ENCODE measurements at regions not wholly inside any gene's neighbourhood (a gene's known extent, or its start where the extent isn't known, plus 50 kb on each side); places are given as distances from the start of the nearest gene placed in this dataset.

GRCh38 chr15:79526376-79526775, 94.2 kb downstream of the MINAR1 start:
- Mint-ChIP-seq H3K4me1 (ENCODE audit: low read depth, unreplicated experiment) (peaks cover 10% of the 10 kb centered on the region), H3K27ac (ENCODE audit: unreplicated experiment) (no peak overlapping the region), H3K36me3 (ENCODE audit: low read depth, unreplicated experiment) (no peaks in the 10 kb centered on the region), H3K4me3 (ENCODE audit: unreplicated experiment) (no peak overlapping the region), H3K9me3 (ENCODE audit: unreplicated experiment) (peaks cover 3% of the 10 kb centered on the region), H3K27me3 (ENCODE audit: low read depth, unreplicated experiment) (no peaks in the 10 kb centered on the region)
- no peak overlapping the region for H3K4me3 ChIP-seq (ENCODE audit: insufficient read depth, low read depth, low read length)
- no peak overlapping the region for H3K9ac ChIP-seq (ENCODE audit: low read length)
- no peak overlapping the region for H3K4me2 ChIP-seq (ENCODE audit: low read length)
- H3K4me1 ChIP-seq (ENCODE audit: insufficient read depth, low read length): no peaks in the 10 kb centered on the region
- no peaks in the 10 kb centered on the region for H3K36me3 ChIP-seq (ENCODE audit: insufficient read depth, low read length)
- H3K27ac ChIP-seq (ENCODE audit: low read depth, low read length): no peak overlapping the region
- H3K27me3 ChIP-seq (ENCODE audit: insufficient read depth, low read length): no peaks in the 10 kb centered on the region
- H3K9me3 ChIP-seq (ENCODE audit: insufficient read depth, low read depth, low read length): no peaks in the 10 kb centered on the region
- TF ChIP-seq CTCF (IDR thresholded peaks at IDR 0.05; ENCODE audit: insufficient read depth, low read depth, low read length): no peak
- no peak for TF ChIP-seq EZH2 (IDR thresholded peaks at IDR 0.05; ENCODE audit: insufficient read depth, low read length)
- no peak overlapping the region for H2AFZ ChIP-seq (ENCODE audit: low read depth, low read length)
- H4K20me1 ChIP-seq (ENCODE audit: insufficient read depth, low read length): no peaks in the 10 kb centered on the region
- DNase-seq (ENCODE audit: low read depth) (no peak), FAIRE-seq (no peak)
- H3K79me2 ChIP-seq (ENCODE audit: insufficient read depth, low read length): no peaks in the 10 kb centered on the region

GRCh38 chr15:79527821-79528220, 95.7 kb downstream of the MINAR1 start:
- no peak overlapping the region for H3K27ac ChIP-seq (ENCODE audit: low read depth, low read length)
- no peak overlapping the region for H3K4me3 ChIP-seq (ENCODE audit: insufficient read depth, low read depth, low read length)
- H3K27me3 ChIP-seq (ENCODE audit: insufficient read depth, low read length): no peaks in the 10 kb centered on the region
- Mint-ChIP-seq H3K27me3 (ENCODE audit: low read depth, unreplicated experiment) (no peaks in the 10 kb centered on the region), H3K4me1 (ENCODE audit: low read depth, unreplicated experiment) (no peaks in the 10 kb centered on the region), H3K36me3 (ENCODE audit: low read depth, unreplicated experiment) (no peaks in the 10 kb centered on the region), H3K9me3 (ENCODE audit: unreplicated experiment) (peaks cover 3% of the 10 kb centered on the region), H3K4me3 (ENCODE audit: unreplicated experiment) (no peak overlapping the region), H3K27ac (ENCODE audit: unreplicated experiment) (no peak overlapping the region)
- H3K4me1 ChIP-seq (ENCODE audit: insufficient read depth, low read length): no peaks in the 10 kb centered on the region
- no peak overlapping the region for H3K4me2 ChIP-seq (ENCODE audit: low read length)
- H4K20me1 ChIP-seq (ENCODE audit: insufficient read depth, low read length): no peaks in the 10 kb centered on the region
- TF ChIP-seq CTCF (IDR thresholded peaks at IDR 0.05; ENCODE audit: insufficient read depth, low read depth, low read length) (no peak), EZH2 (IDR thresholded peaks at IDR 0.05; ENCODE audit: insufficient read depth, low read length) (no peak)
- H3K79me2 ChIP-seq (ENCODE audit: insufficient read depth, low read length): no peaks in the 10 kb centered on the region
- no peak overlapping the region for H2AFZ ChIP-seq (ENCODE audit: low read depth, low read length)
- FAIRE-seq: no peak
- H3K9me3 ChIP-seq (ENCODE audit: insufficient read depth, low read depth, low read length): no peaks in the 10 kb centered on the region
- no peak overlapping the region for H3K9ac ChIP-seq (ENCODE audit: low read length)
- no peak for DNase-seq (ENCODE audit: low read depth)
- no peaks in the 10 kb centered on the region for H3K36me3 ChIP-seq (ENCODE audit: insufficient read depth, low read length)

- Histone ChIP-seq H3K4me1 (ENCODE audit: insufficient read depth, low read length) (no peaks in the 10 kb centered on the region), H3K36me3 (ENCODE audit: insufficient read depth, low read length) (no peaks in the 10 kb centered on the region), H3K4me2 (ENCODE audit: low read length) (no peak overlapping the region), H3K27me3 (ENCODE audit: insufficient read depth, low read length) (no peaks in the 10 kb centered on the region), H3K4me3 (ENCODE audit: insufficient read depth, low read depth, low read length) (no peak overlapping the region), H3K79me2 (ENCODE audit: insufficient read depth, low read length) (no peaks in the 10 kb centered on the region), H3K27ac (ENCODE audit: low read depth, low read length) (no peak overlapping the region), H2AFZ (ENCODE audit: low read depth, low read length) (no peak overlapping the region), H3K9me3 (ENCODE audit: insufficient read depth, low read depth, low read length) (no peaks in the 10 kb centered on the region), H3K9ac (ENCODE audit: low read length) (no peak overlapping the region), H4K20me1 (ENCODE audit: insufficient read depth, low read length) (no peaks in the 10 kb centered on the region)
- no peak overlapping the region for H3K27ac Mint-ChIP-seq (ENCODE audit: unreplicated experiment)
- H3K36me3 Mint-ChIP-seq (ENCODE audit: low read depth, unreplicated experiment): no peaks in the 10 kb centered on the region
- H3K4me1 Mint-ChIP-seq (ENCODE audit: low read depth, unreplicated experiment): no peaks in the 10 kb centered on the region
- peaks cover 4% of the 10 kb centered on the region for H3K27me3 Mint-ChIP-seq (ENCODE audit: low read depth, unreplicated experiment)
- no peak for DNase-seq (ENCODE audit: low read depth)
- H3K9me3 Mint-ChIP-seq (ENCODE audit: unreplicated experiment): no peaks in the 10 kb centered on the region
- TF ChIP-seq EZH2 (IDR thresholded peaks at IDR 0.05; ENCODE audit: insufficient read depth, low read length) (no peak), CTCF (IDR thresholded peaks at IDR 0.05; ENCODE audit: insufficient read depth, low read depth, low read length) (no peak)
- FAIRE-seq: no peak
- H3K4me3 Mint-ChIP-seq (ENCODE audit: unreplicated experiment): no peak overlapping the region
Measured at GRCh38 chr15:79529157-79529785, 97.1 kb downstream of the MINAR1 start.
